ENCODE measurements at regions not wholly inside any gene's neighbourhood (a gene's known extent, or its start where the extent isn't known, plus 50 kb on each side); places are given as distances from the start of the nearest gene placed in this dataset.

GRCh38 chr7:86008898-86009297 lies 634.8 kb upstream of the GRM3 start:
- DNase-seq (ENCODE audit: low read depth): no peak
- H3K4me3 ChIP-seq (ENCODE audit: low read depth, low read length): no peak overlapping the region
- TF ChIP-seq CTCF (IDR thresholded peaks at IDR 0.05; ENCODE audit: low read depth, low read length, missing control alignments): no peak
- in situ Hi-C loops (cut with HindIII; ENCODE audit: low sequenced_read_pairs): no loop called here

GRCh38 chr7:86006909-86007308 lies 636.8 kb upstream of the GRM3 start:
- H3K4me3 ChIP-seq (ENCODE audit: low read depth, low read length): no peak overlapping the region
- in situ Hi-C loops (cut with HindIII; ENCODE audit: low sequenced_read_pairs): no loop called here

GRCh38 chr7:86002858-86003257 lies 640.9 kb upstream of the GRM3 start:
- no peak overlapping the region for H3K4me3 ChIP-seq (ENCODE audit: low read depth, low read length)
- no peak for TF ChIP-seq CTCF (IDR thresholded peaks at IDR 0.05; ENCODE audit: low read depth, low read length, missing control alignments)
- no peak for DNase-seq (ENCODE audit: low read depth)
- in situ Hi-C loops (cut with HindIII; ENCODE audit: low sequenced_read_pairs): no loop called here

More at GRCh38 chr7:86006909-86007308, 636.8 kb upstream of the GRM3 start:
- no peak for DNase-seq (ENCODE audit: low read depth)
- TF ChIP-seq CTCF (IDR thresholded peaks at IDR 0.05; ENCODE audit: low read depth, low read length, missing control alignments): no peak

- no peak overlapping the region for H3K4me3 ChIP-seq (ENCODE audit: low read depth, low read length)
- TF ChIP-seq CTCF (IDR thresholded peaks at IDR 0.05; ENCODE audit: low read depth, low read length, missing control alignments): no peak
- in situ Hi-C loops (cut with HindIII; ENCODE audit: low sequenced_read_pairs): no loop called here
- DNase-seq (ENCODE audit: low read depth): no peak
Observed at GRCh38 chr7:85997515-85997914, 646.2 kb upstream of the GRM3 start.

- in situ Hi-C loops (cut with HindIII; ENCODE audit: low sequenced_read_pairs): no loop called here
- no peak for TF ChIP-seq CTCF (IDR thresholded peaks at IDR 0.05; ENCODE audit: low read depth, low read length, missing control alignments)
- DNase-seq (ENCODE audit: low read depth): peak; percentile 35
- H3K4me3 ChIP-seq (ENCODE audit: low read depth, low read length): no peak overlapping the region
Observed at GRCh38 chr7:85995101-85995500, 648.6 kb upstream of the GRM3 start.

GRCh38 chr7:85980740-85981139 lies 663.0 kb upstream of the GRM3 start:
- no peak for DNase-seq (ENCODE audit: low read depth)
- H3K4me3 ChIP-seq (ENCODE audit: low read depth, low read length): no peak overlapping the region
- TF ChIP-seq CTCF (IDR thresholded peaks at IDR 0.05; ENCODE audit: low read depth, low read length, missing control alignments): no peak
- in situ Hi-C loops (cut with HindIII; ENCODE audit: low sequenced_read_pairs): no loop called here

GRCh38 chr7:85974176-85974575 lies 669.5 kb upstream of the GRM3 start:
- in situ Hi-C loops (cut with HindIII; ENCODE audit: low sequenced_read_pairs): no loop called here
- no peak overlapping the region for H3K4me3 ChIP-seq (ENCODE audit: low read depth, low read length)
- no peak for DNase-seq (ENCODE audit: low read depth)
- TF ChIP-seq CTCF (IDR thresholded peaks at IDR 0.05; ENCODE audit: low read depth, low read length, missing control alignments): no peak
